Effector memory CD4-positive, alpha-beta T cell (primary cell): ENCODE measurements at regions not wholly inside any gene's neighbourhood (a gene's known extent, or its start where the extent isn't known, plus 50 kb on each side); places are given as distances from the start of the nearest gene placed in this dataset.
"Not testable (repeated sequence)": the region's sequence is repeated elsewhere in the genome, so short reads cannot be mapped to it uniquely, and the experiment has no call there.

ENCODE experiments used
- DNase-seq, 3 donors: peaks; one replicate each; pipeline ENCODE4 v3.0.0-alpha.2; 2020
- H3K27ac ChIP-seq: 2 replicates; pipeline ENCODE4 v1.7.0; 2013; ENCODE audit warnings: mild to moderate bottlenecking, low read length, moderate library complexity; ENCODE audit not compliant: insufficient read depth, poor library complexity, severe bottlenecking
- H3K27me3 ChIP-seq: replicated peaks from 2 replicates; pipeline ENCODE4 v1.7.0; 2013; ENCODE audit warnings: mild to moderate bottlenecking, low read length; ENCODE audit not compliant: insufficient read depth, control insufficient read depth, poor library complexity, severe bottlenecking
- H3K36me3 ChIP-seq: 2 replicates; pipeline ENCODE4 v1.7.0; 2013; ENCODE audit warnings: mild to moderate bottlenecking, low read length, moderate library complexity; ENCODE audit not compliant: control insufficient read depth, insufficient read depth
- H3K4me1 ChIP-seq: 2 replicates; pipeline ENCODE4 v1.7.0; 2013; ENCODE audit warnings: low read length, mild to moderate bottlenecking; ENCODE audit not compliant: control insufficient read depth, insufficient read depth, poor library complexity, severe bottlenecking
- H3K4me3 ChIP-seq: 2 replicates; pipeline ENCODE4 v1.7.0; 2013; ENCODE audit warnings: low read length, low read depth, mild to moderate bottlenecking; ENCODE audit not compliant: insufficient read depth, poor library complexity, severe bottlenecking
- H3K9me3 ChIP-seq: 2 replicates; pipeline ENCODE4 v1.7.0; 2013; ENCODE audit warnings: mild to moderate bottlenecking, low read length, moderate library complexity; ENCODE audit not compliant: control insufficient read depth

DNA sequence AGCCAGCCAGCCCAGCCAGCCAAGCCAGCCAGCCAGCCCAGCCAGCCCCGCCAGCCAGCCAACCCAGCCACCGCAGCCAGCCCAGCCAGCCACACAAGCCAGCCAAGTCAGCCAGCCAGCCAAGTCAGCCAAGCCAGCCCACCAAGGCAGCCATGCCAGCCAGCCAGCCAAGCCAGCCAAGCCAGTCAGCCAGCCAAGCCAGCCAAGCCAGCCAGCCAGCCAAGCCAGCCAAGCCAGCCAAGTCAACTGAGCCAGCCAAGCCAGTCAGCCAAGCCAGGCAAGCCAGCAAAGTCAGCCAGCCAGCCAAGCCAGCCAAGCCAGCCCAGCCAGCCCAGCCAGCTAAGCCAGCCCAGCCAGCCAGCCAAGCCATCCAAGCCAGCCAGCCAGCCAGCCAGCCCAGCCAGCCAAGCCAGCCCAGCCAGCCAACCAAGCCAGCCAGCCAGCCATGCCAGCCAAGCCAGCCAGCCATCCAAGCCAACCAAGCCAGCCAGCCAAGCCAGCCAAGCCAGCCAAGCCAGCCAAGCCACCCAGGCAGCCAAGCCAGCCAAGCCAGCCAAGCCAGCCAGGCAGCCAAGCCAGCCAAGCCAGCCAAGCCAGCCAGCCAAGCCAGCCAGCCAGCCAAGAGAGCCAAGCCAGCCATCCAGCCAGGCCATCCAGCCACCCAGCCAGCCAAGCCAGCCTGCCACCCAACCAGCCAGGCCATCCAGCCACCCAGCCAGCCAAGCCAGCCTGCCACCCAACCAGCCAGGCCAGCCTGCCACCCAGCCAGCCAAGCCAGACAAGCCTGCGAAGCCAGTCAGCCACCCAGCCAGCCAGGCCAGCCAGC lies 329.9 kb upstream of the PLGLB2 start:
- not testable (repeated sequence) for H3K27ac ChIP-seq, H3K4me1 ChIP-seq, DNase-seq, H3K36me3 ChIP-seq, H3K9me3 ChIP-seq, H3K4me3 ChIP-seq, H3K27me3 ChIP-seq

DNA sequence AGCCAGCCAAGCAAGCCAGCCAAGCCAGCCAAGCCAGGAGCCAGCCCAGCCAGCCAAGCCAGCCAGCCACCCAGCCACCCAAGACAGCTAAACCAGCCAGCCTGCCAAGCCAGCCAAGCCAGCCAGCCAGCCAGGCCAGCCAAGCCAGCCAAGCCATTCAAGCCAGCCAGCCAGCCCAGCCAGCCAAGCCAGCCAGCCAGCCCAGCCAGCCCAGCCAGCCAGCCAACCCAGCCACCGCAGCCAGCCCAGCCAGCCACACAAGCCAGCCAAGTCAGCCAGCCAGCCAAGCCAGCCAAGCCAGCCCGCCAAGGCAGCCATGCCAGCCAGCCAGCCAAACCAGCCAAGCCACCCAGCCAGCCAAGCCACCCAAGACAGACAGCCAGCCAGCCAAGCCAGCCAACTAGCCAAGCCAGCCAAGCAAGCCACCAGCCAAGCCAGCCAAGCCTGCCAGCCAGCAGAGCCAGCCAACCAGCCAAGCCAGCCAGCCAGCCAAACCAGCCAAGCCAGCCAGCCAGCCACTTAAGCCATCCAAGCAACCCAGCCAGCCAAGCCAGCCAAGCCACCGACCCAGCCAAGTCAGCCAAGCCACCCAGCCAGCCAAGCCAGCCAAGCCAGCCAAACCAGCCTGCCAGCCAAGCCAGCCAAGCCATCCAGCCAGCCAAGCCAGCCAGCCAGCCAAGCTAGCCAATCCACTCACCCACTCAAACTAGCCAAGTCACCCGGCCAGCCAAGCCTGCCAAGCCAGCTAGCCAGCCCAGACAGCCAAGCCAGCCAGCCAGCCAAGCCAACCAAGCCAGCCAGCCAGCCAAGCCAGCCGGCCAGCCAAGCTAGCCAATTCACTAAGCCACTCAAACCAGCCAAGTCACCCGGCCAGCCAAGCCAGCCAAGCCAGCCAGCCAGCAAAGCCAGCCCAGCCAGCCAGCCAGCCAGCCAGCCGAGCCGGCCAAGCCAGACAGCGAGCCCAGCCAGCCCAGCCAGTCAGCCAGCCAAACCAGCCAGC lies 328.8 kb upstream of the PLGLB2 start:
- H3K4me3 ChIP-seq, H3K36me3 ChIP-seq, H3K4me1 ChIP-seq, DNase-seq, H3K9me3 ChIP-seq, H3K27me3 ChIP-seq, H3K27ac ChIP-seq: not testable (repeated sequence)

DNA sequence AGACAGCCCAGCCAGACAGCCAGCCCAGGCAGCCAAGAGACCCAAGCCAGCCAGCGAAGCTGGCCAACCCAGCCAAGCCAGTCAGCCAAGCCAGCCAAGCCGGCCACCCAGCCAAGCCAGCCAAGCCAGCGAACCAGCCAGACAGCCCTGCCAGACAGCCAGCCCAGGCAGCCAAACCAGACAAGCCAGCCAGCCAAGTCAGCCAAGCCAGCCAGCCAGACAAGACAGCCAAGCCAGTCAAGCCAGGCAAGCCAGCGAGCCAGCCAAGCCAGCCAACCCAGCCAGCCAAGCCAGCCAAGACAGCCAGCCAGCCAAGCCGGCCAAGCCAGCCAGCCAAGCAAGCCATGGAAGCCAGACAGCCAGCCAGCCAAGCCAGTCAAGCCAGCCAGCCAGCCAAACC lies 327.9 kb upstream of the PLGLB2 start:
- H3K27ac ChIP-seq, H3K27me3 ChIP-seq, H3K36me3 ChIP-seq, H3K9me3 ChIP-seq, H3K4me3 ChIP-seq, H3K4me1 ChIP-seq, DNase-seq: not testable (repeated sequence)

DNA sequence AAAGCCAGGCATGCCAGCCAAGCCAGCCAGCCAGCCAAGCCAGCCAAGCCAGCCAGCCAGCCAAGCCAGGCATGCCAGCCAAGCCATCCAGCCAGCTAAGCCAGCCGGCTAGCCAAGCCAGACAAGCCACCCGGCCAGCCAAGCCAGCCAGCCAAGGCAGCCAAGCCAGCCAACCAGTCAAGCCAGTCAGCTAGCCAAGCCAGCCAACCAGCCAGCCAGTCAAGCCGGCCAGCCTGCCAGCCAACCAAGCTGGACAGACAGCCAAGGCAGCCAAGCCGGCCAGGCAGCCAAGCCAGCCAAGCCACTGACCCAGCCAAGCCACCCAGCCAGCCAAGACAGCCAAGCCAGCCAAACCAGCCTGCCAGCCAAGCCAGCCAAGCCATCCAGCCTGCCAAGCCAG lies 326.9 kb upstream of the PLGLB2 start:
- H3K4me1 ChIP-seq, H3K36me3 ChIP-seq, DNase-seq, H3K27me3 ChIP-seq, H3K27ac ChIP-seq, H3K4me3 ChIP-seq, H3K9me3 ChIP-seq: not testable (repeated sequence)

DNA sequence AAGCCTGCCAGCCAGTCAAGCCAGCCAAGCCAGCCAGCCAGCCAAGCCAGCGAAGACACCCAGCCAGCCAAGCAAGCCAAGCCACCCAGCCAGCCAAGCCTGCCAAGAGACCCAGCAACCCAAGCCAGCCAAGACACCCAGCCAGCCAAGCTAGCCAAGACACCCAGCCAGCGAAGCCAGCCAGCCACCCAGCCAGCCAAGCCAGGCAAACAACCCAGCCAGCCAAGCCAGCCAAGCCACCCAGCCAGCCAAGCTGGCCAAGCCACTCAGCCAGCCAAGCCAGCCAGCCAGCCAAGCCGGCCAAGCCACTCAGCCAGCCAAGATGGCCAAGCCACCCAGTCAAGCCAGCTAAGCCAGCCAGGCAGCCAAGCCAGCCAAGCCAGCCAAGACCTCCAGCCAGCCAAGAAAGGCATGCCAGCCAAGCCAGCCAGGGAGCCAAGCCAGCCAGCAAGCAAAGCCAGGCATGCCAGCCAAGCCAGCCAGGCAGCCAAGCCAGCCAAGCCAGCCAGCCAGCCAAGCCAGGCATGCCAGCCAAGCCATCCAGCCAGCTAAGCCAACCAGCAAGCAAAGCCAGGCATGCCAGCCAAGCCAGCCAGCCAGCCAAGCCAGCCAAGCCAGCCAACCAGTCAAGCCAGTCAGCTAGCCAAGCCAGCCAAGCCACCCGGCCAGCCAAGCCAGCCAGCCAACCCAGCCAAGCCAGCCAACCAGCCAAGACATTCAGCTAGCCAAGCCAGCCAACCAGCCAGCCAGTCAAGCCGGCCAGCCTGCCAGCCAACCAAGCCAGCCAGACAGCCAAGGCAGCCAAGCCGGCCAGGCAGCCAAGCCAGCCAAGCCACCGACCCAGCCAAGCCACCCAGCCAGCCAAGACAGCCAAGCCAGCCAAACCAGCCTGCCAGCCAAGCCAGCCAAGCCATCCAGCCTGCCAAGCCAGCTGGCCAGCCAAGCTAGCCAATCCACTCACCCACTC lies 323.8 kb upstream of the PLGLB2 start:
- not testable (repeated sequence) for H3K27ac ChIP-seq, H3K4me1 ChIP-seq, H3K27me3 ChIP-seq, H3K4me3 ChIP-seq, DNase-seq, H3K9me3 ChIP-seq, H3K36me3 ChIP-seq

DNA sequence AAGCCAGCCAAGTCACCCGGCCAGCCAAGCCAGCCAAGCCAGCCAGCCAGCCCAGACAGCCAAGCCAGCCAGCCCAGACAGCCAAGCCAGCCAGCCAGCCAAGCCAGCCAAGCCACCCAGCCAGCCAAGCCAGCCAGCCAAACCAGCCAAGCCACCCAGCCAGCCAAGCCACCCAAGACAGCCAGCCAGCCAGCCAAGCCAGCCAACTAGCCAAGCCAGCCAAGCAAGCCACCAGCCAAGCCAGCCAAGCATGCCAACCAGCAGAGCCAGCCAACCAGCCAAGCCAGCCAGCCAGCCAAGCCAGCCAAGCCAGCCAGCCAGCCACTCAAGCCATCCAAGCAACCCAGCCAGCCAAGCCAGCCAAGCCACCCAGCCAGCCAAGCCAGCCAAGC lies 323.1 kb upstream of the PLGLB2 start:
- H3K27ac ChIP-seq, H3K27me3 ChIP-seq, H3K36me3 ChIP-seq, H3K4me1 ChIP-seq, H3K9me3 ChIP-seq, DNase-seq, H3K4me3 ChIP-seq: not testable (repeated sequence)

DNA sequence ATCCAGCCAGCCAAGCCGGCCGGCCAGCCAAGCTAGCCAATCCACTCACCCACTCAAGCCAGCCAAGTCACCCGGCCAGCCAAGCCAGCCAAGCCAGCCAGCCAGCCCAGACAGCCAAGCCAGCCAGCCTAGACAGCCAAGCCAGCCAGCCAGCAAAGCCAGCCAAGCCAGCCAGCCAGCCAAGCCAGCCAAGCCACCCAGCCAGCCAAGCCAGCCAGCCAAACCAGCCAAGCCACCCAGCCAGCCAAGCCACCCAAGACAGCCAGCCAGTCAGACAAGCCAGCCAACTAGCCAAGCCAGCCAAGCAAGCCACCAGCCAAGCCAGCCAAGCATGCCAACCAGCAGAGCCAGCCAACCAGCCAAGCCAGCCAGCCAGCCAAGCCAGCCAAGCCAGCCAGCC lies 322.7 kb upstream of the PLGLB2 start:
- not testable (repeated sequence) for H3K27me3 ChIP-seq, H3K4me3 ChIP-seq, DNase-seq

DNA sequence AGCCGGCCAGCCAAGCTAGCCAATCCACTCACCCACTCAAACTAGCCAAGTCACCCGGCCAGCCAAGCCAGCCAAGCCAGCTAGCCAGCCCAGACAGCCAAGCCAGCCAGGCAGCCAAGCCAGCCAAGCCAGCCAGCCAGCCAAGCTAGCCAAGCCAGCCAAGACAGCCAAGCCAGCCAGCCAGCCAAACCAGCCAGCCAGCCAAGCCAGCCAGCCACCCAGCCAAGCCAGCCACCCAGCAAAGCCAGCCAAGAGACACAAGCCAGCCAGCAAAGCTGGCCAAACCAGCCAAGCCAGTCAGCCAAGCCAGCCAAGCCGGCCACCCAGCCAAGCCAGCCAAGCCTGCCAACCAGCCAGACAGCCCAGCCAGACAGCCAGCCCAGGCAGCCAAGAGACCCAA lies 322.2 kb upstream of the PLGLB2 start:
- not testable (repeated sequence) for H3K27me3 ChIP-seq, DNase-seq, H3K27ac ChIP-seq, H3K4me1 ChIP-seq, H3K4me3 ChIP-seq, H3K36me3 ChIP-seq, H3K9me3 ChIP-seq

More for the DNA sequence above, 322.7 kb upstream of the PLGLB2 start:
- not testable (repeated sequence) for H3K9me3 ChIP-seq, H3K4me1 ChIP-seq, H3K27ac ChIP-seq, H3K36me3 ChIP-seq

DNA sequence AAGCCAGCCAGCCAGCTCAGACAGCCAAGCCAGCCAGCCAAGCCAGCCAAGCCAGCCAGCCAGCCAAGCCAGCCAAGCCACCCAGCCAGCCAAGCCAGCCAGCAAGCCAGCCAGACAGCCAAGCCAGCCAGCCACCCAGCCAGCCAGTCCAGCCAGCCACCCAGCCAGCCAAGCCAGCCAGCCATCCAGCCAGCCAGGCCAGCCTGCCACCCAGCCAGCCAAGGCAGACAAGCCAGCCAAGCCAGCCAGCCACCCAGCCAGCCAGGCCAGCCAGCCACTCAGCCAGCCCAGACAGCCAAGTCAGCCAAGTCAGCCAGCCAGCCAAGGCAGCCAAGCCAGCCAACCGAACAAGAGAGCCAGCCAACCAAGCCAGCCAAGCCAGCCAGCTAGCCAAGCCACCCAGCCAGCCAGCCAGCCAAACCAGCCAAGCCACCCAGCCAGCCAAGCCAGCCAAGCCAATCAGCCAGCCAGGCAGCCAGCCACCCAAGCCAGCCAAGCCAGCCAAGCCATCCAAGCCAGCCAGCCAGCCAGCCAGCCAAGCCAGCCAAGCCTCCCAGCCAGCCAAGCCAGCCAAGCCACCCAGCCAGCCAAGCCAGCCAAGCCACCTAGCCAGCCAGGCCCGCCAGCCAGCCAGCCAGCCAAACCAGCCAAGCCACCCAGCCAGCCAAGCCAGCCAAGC lies 319.3 kb upstream of the PLGLB2 start:
- H3K27ac ChIP-seq, H3K9me3 ChIP-seq, H3K36me3 ChIP-seq, H3K27me3 ChIP-seq, H3K4me1 ChIP-seq, H3K4me3 ChIP-seq, DNase-seq: not testable (repeated sequence)
